ENCODE measurements at regions not wholly inside any gene's neighbourhood (a gene's known extent, or its start where the extent isn't known, plus 50 kb on each side); places are given as distances from the start of the nearest gene placed in this dataset.
A peak's percentile ranks its signal among the peaks of the same experiment; 100 is the strongest.

DNA sequence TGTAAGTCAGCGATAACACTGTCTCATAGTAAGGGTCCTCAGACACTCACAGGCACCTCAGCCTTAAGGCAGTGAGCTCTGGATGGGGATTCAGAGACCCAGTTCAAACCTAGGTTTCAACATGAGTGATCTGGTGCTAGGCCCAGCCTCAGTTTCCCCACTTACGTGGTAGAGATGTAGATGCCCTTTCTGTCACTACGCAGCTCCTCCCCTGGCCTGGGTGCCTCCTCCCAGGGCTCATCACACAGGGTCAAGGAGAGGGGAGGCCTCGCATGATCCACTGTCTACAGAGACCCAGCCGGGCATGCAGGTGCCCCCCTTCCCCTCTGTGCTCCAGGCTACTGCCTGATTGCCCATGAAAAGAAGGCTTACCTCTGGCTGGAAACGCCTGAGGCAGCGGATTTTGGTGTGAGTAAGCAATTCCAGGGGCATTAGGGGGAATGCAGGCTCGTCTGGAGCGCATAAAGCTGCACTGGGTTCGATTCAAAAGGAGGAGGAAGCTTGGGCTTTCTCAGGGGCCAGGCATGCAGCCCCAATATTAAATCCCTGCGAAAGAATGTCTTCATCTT is 69.8 kb upstream of the ANKRD34C start:
- no peaks in the 10 kb centered on the region for H3K36me3 ChIP-seq (ENCODE audit: control insufficient read depth, insufficient read depth, low read length)
- peaks cover 17% of the 10 kb centered on the region for H3K27me3 ChIP-seq (ENCODE audit: control insufficient read depth, insufficient read depth, low read length)
- no peak overlapping the region for H3K4me3 ChIP-seq (ENCODE audit: low read depth, low read length)
- no peak for DNase-seq (ENCODE audit: low read depth)
- TF ChIP-seq, protein P1, sequence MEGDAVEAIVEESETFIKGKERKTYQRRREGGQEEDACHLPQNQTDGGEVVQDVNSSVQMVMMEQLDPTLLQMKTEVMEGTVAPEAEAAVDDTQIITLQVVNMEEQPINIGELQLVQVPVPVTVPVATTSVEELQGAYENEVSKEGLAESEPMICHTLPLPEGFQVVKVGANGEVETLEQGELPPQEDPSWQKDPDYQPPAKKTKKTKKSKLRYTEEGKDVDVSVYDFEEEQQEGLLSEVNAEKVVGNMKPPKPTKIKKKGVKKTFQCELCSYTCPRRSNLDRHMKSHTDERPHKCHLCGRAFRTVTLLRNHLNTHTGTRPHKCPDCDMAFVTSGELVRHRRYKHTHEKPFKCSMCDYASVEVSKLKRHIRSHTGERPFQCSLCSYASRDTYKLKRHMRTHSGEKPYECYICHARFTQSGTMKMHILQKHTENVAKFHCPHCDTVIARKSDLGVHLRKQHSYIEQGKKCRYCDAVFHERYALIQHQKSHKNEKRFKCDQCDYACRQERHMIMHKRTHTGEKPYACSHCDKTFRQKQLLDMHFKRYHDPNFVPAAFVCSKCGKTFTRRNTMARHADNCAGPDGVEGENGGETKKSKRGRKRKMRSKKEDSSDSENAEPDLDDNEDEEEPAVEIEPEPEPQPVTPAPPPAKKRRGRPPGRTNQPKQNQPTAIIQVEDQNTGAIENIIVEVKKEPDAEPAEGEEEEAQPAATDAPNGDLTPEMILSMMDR (IDR thresholded peaks at IDR 0.05; ENCODE audit: insufficient read depth, low read length, poor library complexity, severe bottlenecking): no peak

DNA sequence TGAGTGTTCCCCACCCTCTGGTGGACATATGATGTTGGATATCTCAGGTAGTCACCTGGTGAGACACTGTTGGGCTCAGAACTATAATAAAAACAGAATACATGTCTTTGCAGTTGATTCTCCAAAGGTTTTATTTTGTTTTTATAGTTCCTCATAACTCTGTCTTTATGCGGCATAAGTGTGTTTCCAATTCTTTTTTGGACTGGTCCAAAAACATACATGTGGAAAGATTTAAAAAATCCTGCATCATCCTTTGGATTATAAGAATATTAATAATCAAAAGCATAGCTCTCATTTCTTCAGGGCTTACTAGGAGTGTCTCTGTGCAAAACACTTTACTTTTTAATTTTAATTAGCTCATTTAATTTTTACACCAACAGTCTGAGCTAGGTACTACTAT is 71.0 kb upstream of the ANKRD34C start:
- H3K4me3 ChIP-seq (ENCODE audit: low read depth, low read length): no peak overlapping the region
- TF ChIP-seq, protein P1 (IDR thresholded peaks at IDR 0.05; ENCODE audit: insufficient read depth, low read length, poor library complexity, severe bottlenecking): no peak
- H3K27me3 ChIP-seq (ENCODE audit: control insufficient read depth, insufficient read depth, low read length): peaks cover 17% of the 10 kb centered on the region
- no peak for DNase-seq (ENCODE audit: low read depth)
- H3K36me3 ChIP-seq (ENCODE audit: control insufficient read depth, insufficient read depth, low read length): no peaks in the 10 kb centered on the region

DNA sequence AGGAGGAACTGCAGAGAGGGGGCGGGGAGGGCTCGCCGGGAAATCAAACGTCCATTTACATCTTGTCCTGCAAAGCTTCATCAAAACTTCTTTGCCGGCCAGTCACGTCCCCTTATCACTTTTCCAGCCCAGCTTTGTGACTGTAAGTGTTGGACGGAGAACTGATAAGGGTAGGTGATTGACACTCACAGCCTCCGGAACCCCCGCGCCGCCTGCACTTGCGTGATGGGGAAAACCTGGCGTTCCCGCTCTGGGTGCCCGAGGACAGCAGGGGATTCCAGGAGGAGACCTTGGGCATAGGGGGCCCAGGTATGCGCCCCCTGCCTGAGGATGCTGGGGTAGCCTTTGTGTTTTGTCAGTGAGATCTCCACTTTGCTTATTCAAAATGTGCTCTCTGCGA is 72.8 kb upstream of the ANKRD34C start:
- no peak for DNase-seq (ENCODE audit: low read depth)
- TF ChIP-seq, protein P1 (IDR thresholded peaks at IDR 0.05; ENCODE audit: insufficient read depth, low read length, poor library complexity, severe bottlenecking): peak; percentile 20
- Histone ChIP-seq H3K36me3 (ENCODE audit: control insufficient read depth, insufficient read depth, low read length) (no peaks in the 10 kb centered on the region), H3K27me3 (ENCODE audit: control insufficient read depth, insufficient read depth, low read length) (peaks cover 23% of the 10 kb centered on the region), H3K4me3 (ENCODE audit: low read depth, low read length) (no peak overlapping the region)

DNA sequence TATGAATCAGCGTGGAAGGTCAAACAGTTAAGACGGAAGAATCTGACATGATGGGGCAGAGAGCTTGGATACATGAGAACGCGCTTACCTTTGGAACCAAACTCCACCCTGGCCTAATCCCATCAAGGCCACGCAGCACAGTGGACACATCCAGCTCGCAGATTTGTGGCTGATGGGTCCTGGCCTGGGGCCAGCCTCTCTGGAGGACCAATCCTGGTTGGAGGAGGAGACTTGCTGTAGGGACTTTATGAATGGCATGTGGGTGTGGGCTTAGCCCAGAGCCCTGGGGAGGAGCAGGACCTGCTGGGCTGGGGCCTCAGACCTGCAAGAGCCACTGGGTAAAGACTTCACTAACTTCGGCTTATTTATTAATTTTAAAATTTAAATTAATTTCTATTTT is 73.4 kb upstream of the ANKRD34C start:
- H3K36me3 ChIP-seq (ENCODE audit: control insufficient read depth, insufficient read depth, low read length): no peaks in the 10 kb centered on the region
- TF ChIP-seq, protein P1 (IDR thresholded peaks at IDR 0.05; ENCODE audit: insufficient read depth, low read length, poor library complexity, severe bottlenecking): no peak
- H3K4me3 ChIP-seq (ENCODE audit: low read depth, low read length): no peak overlapping the region
- H3K27me3 ChIP-seq (ENCODE audit: control insufficient read depth, insufficient read depth, low read length): peaks cover 23% of the 10 kb centered on the region
- DNase-seq (ENCODE audit: low read depth): no peak

DNA sequence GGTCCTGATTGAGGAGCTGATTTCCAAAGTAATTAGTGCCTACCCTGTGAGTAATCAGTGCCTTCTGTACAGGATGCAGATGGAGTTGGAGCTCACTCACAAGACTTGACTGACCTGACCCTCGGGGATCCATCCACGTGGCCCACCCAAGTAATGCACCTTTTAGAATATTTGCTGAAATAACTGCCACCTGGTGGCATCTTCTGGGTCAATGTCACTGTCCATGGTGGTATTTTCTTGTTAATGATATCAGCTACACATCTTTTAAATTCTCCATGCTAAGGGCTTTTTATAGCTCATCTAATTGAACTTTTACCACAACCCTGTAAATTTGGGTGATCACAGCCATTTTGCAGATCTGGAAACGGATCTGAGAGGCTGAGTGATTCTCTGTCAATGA is 74.3 kb upstream of the ANKRD34C start:
- DNase-seq (ENCODE audit: low read depth): no peak
- Histone ChIP-seq H3K36me3 (ENCODE audit: control insufficient read depth, insufficient read depth, low read length) (no peaks in the 10 kb centered on the region), H3K27me3 (ENCODE audit: control insufficient read depth, insufficient read depth, low read length) (peaks cover 23% of the 10 kb centered on the region), H3K4me3 (ENCODE audit: low read depth, low read length) (no peak overlapping the region)
- TF ChIP-seq, protein P1 (IDR thresholded peaks at IDR 0.05; ENCODE audit: insufficient read depth, low read length, poor library complexity, severe bottlenecking): peak; percentile 19

DNA sequence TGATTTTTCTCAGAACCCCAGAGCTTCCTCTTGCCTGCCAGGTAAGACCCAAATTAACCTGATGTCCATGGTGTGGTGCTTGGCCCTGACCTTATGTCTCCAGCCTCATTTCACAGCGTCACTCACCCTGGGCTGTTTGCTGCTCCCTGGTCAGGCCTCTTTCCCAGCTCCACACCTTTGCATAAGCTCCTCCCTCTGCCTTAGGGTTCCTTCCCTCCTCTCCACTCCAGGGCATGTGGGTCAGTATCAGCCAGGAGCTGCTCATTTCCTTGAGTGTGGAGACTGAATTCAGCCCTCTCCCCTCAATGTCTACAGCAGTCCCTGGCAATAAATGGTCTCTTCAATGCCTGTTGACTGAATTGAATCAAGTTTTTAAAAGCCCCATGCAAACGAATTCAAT is 75.6 kb upstream of the ANKRD34C start:
- no peak for DNase-seq (ENCODE audit: low read depth)
- TF ChIP-seq, protein P1 (IDR thresholded peaks at IDR 0.05; ENCODE audit: insufficient read depth, low read length, poor library complexity, severe bottlenecking): no peak
- Histone ChIP-seq H3K36me3 (ENCODE audit: control insufficient read depth, insufficient read depth, low read length) (no peaks in the 10 kb centered on the region), H3K27me3 (ENCODE audit: control insufficient read depth, insufficient read depth, low read length) (peaks cover 21% of the 10 kb centered on the region), H3K4me3 (ENCODE audit: low read depth, low read length) (no peak overlapping the region)

All from kidney epithelial cell (primary cell).